ENCODE measurements at regions not wholly inside any gene's neighbourhood (a gene's known extent, or its start where the extent isn't known, plus 50 kb on each side); places are given as distances from the start of the nearest gene placed in this dataset.
"Not testable (repeated sequence)": the region's sequence is repeated elsewhere in the genome, so short reads cannot be mapped to it uniquely, and the experiment has no call there.

DNA sequence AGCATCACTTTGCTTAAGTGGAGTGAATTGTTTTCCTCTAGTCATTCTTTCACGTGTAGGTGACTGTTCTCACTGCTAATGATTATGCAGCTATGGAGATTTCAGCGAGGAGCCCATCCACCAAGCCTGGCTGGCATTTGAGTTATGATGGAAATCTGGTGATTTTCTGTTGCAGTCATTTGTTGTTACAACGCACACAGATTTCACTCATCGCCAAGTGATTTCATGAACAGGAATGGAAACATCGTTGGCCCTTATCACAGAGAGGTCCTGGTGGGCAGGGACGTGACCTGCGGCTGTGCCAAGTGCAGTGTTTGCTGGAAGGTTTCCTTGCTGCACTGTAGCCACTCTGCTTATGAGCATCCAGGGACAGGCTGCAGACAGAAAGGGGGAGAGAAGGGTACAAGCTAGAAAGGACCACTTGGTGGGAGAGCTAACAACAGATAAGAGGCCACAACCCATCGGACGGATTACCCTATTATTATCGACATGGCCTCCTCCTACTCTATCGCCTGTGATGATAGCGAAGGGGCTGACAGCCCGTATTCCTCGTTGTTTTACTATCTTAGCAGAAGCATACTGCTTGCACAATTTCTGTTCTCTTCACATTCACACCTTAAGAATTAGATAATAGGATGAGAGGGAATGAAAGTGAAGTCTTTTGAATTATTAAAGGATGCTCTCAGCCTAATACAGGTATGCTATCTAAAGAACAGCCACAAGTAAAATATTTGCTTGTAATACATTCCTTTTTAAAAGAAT, 99.0 kb upstream of the PITRM1 start:
- DNase-seq (ENCODE audit: extremely low spot score, insufficient read length, low read depth) = no peak
- FAIRE-seq = no peak

DNA sequence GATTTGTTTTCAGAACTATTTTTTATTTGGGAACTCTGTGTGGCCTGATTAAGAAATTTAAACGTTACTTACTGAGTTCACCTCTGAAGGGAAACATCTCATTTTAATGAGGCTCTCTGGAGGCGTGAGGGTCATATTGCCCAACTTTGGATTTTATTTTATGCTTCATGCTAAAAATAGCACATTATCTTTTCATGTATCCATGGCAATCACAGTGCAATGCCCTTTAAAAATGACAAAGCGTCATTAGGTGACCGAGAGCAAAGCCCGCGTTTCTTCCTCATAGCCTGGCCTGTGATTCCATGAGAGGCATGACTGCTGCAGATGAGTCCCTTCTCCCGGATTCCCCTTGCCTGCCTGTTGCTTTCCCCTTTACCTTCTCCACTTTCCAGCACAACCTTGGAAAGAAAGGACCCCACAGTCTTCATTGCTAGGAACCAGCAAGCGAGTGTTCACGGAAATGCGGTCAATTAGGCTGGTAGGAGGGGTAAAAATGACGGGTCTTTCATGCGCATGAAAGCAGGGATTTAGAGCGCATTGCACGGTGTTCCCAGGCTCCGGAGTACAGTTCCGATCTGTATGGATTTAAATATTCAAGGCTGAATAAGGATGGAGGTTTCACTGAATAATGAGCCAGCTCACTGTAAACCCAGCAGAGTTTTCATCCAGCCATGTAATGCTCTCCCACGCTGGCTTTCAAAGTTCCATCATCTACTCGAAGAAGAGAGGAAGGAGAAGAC, 98.2 kb upstream of the PITRM1 start:
- FAIRE-seq (no peak), DNase-seq (ENCODE audit: extremely low spot score, insufficient read length, low read depth) (no peak)

DNA sequence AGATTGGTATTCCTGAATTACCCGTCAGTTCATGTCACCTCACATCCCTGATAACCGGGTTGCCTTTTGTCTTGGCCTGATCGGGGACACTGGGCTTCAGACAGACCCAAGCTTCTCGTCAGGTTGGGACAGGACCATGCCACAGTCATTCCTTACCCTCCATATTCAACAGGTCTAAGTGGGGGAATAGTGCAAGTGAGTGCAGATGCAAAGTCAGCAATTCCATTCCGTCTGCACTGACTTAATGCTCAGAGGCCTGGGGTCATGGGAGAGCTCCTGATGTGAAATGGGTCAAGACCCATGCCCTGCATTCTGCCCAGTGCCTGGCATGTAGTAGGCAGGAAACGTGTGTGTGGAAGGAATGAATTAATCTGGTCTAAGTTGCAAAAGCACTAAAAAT, 95.4 kb upstream of the PITRM1 start:
- FAIRE-seq (no peak), DNase-seq (ENCODE audit: extremely low spot score, insufficient read length, low read depth) (no peak)

DNA sequence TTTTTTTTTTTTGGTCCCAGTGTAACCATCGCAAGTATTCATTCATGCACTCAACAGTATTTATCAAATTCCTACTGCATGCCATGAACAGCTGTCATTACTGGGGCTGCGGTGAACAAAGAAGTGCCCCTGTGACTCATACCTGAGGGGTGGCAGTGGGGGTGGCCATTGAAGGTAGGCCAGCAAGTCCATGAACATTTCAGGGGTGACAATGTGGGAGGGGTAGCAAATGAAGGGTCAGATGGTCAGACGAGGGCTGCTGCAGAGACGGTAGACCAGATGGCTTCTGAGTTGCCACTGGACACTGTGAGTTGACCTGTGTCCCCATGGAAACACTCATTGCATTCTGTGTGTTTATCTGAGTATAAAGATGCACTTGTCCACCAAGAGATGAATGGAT, 92.5 kb upstream of the PITRM1 start:
- DNase-seq (ENCODE audit: extremely low spot score, insufficient read length, low read depth) (no peak), FAIRE-seq (no peak)

DNA sequence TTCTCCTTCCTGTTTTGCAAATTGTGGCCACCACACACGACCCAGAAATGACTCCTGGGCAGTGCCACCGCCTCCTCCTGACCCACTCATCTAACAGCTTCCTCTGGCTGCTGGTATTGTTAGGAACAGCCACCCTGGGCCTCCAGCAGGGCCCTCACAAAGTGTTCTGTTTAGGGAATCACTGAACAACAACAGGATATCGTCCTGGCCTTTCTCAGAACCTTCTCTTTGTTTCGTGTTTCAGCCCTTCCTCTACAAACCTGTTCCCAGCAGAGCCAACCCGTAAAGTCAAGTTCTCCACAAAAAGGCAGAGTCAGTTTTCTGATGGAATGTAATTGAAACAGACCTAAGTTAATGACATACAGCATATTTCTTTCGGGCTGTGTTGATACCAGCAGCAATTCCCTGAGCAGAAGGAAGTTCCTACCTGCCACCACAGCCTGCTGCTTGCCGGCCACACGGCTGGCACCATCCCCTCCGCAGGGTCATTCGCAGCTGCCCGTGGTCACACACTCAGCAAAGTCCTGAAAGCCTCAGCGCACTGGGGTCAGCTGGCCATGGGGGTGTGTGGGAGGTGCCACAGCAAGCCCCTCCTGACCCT, 91.7 kb upstream of the PITRM1 start:
- FAIRE-seq (no peak), DNase-seq (ENCODE audit: extremely low spot score, insufficient read length, low read depth) (no peak)

DNA sequence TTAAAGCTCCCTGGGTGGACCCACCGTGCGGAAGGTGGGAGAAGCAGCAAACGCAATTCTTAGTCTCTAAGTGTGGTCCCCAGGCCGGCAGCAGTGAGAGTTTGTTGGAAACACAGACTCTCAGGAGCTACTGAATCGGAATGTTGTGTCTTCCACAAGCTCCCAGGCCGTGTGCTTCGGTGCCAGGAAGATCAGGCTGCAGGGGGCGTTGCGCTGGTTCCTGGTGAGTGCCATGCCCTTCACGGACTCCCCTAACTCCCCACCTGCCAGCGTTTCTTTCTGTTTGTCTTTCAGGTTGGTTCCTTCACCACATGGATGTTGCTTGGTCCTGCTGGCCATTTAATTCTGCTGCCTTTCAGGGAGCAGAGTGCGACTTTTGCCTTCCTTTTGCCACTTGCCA, 91.2 kb upstream of the PITRM1 start:
- no peak for DNase-seq (ENCODE audit: extremely low spot score, insufficient read length, low read depth)
- FAIRE-seq = no peak

DNA sequence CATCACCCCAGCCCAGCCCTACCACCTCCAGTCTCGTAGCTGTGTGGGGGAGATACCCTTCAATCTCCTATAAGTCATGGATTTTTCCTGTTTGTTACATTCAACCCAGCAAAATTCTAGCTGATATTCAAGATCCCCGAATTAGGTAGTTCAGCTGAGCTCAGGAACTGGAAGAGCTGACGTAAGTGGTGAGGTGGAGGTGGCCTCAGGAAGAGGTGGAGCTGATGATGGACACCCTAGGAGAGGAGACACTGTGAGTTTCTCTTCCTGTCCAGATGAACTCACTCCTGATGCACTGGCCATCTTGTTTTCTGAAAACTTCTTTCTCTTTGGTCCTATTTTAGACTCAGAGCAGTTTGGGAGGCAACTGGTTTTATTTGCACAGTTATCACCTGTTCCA, 90.5 kb upstream of the PITRM1 start:
- DNase-seq (ENCODE audit: extremely low spot score, insufficient read length, low read depth) = no peak
- FAIRE-seq = no peak

DNA sequence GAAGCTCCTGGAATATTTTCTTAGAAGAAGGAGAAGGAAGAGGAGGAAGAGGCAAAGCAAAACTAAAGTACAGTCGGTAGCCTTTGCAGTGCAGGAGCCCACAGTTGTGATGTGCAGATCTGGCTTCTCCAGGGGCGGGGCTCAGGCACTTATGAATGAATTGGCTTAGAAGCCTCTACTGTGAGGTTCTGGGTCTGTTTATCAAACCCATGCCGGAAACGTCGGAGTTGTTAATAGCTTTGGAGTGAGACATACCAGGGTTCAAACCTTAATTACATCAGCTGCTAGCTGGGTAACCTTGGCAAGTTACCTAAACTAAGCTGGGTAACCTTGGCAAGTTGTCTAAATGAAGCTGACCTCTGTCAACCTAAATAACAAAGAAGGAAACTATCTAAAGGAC, 89.3 kb upstream of the PITRM1 start:
- FAIRE-seq (no peak), DNase-seq (ENCODE audit: extremely low spot score, insufficient read length, low read depth) (no peak)

DNA sequence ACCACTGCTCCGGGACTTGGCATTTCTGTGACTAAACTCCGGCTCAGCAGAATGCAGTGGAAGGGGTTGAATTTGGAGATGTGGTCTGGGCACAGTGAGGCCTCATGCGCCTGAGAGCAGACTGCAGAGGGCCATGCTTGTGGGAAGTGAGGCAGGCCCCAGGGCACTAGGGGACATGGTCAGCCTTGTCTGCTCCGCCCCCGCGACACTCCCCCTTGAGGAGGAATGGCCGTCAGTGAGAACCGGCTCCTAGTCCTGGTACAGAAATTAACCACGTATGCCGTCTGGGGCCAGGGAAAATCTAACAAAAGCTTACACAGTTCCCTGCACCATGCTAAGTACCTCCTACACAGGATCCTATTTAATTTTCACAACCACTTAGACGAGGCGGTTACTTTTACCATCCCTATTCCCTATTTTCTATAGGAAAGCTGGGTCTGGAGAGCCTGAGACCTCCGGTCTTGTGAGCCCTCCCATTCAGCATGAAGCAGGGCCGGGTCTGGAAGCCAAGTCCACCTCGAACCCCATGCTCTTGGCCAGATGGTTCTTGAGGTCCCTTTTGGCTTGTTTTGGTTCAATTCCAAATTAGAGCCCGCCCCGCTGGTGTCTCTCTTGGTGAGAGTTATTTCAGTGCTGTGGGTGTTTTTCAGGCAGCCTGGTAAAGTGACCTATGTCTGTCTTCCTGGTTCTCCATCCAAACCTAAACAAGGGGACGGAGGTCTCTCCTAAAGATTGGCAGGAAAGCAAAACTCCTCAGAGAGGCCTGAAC, 87.7 kb upstream of the PITRM1 start:
- FAIRE-seq = no peak
- no peak for DNase-seq (ENCODE audit: extremely low spot score, insufficient read length, low read depth)

DNA sequence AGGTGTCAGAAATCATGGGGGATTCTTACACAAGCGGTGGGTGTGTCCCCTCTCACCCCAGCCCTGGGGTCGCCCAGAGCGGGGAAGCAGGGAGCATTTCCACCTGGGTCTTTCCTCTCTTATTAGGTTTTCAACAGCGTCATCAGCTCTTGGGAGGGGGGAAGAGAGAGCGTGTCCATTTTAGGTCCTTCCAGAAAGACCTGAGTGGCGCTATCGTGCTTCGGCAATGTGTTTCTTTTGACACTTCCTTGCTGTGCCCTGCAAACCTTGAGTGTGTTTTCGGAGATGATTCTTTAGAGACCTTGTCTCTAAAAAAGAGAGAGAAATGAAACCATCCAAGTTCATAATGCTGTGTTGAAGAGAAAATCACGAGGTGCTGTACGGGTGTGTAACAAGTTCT, 86.9 kb upstream of the PITRM1 start:
- DNase-seq (ENCODE audit: extremely low spot score, insufficient read length, low read depth) = no peak
- no peak for FAIRE-seq

DNA sequence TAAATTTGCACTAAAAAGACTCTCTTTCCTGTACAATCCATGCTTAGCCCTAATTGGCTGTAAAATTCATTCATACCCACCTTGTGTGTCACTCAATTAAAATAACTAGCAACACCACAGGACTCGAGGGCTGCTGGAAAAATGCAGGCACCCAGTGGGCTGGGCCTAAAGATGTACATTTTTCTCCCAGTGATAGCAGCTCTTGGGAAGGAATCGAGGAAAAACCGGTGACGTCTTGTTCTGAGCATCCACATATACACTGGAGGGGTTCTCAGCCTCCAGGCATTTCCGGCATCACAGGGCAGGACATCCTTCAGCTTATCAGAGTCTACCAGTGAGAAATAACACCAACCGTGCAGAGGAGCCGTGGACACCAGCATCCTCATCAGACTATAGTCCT, 85.8 kb upstream of the PITRM1 start:
- FAIRE-seq (no peak), DNase-seq (ENCODE audit: extremely low spot score, insufficient read length, low read depth) (no peak)

DNA sequence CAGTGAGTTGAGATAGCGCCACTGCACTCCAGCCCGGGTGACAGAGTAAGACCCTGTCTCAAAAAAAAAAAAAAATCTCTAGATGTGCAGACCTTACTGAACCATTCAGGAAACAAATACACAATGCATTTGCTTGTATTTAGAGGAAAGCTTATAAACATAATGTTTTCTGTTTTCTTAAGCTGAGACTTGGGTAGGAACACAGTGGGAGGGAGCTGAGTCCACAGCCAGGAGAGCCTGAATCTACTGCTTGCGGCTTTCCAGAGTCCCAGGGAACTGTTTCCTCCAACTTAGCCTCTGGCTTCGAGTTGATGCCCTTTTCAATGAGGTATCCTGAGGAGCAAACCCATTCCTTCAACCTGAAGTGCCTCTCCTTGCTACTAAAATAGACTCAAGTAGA, 83.0 kb upstream of the PITRM1 start:
- no peak for FAIRE-seq
- DNase-seq (ENCODE audit: extremely low spot score, insufficient read length, low read depth) = no peak

DNA sequence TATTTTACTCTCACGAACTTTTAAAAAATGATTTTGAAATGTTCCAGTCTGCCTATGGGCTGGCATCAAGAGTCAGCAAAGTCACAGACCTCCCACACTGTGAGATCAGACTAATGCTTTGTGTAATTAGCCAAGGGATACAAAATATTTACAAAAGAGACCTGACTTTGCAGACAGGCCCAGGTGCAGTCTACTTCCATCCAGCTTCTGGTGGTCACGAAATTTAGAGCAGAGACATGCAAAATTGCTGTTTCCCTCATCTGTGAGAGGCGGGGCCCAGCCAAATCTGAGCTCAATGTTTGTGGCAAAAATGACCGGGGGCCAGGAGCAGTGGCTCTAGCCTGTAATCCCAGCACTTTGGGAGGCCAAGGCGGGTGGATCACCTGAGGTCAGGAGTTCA, 82.5 kb upstream of the PITRM1 start:
- DNase-seq (ENCODE audit: extremely low spot score, insufficient read length, low read depth) (no peak), FAIRE-seq (no peak)

DNA sequence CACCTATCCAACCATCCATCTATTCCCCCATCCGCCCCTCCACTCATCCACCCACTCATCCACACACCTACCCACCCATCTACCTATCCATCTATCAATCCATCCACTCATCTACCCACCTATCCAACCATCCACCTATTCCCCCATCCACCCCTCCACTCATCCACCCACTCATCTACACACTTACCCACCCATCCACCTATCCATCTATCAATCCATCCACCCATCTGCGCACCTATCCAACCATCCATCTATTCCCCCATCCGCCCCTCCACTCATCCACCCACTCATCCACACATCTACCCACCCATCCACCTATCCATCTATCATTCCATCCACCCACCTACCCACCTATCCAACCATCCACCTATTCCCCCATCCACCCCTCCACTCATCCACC, 81.4 kb upstream of the PITRM1 start:
- FAIRE-seq = not testable (repeated sequence)

DNA sequence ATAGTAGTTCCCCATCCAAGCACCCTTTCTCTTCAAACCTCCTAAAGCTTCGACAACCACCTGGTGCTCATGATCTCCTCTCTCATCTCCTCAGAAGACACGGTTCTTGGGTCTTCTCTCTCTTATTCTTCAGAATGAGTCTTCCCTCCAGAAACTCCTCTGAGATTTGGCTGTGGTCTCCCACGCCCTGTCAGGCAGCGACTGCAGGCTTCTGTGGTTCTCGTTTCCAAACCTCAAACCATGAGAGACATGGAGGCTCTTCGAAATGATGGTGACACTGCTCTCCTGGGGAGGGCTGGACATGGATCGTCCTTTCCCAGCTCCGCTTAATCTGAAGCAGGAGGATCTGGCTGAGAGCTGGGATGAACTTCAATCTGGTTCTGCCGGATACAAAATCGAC, 78.6 kb upstream of the PITRM1 start:
- no peak for FAIRE-seq

More for the DNA sequence above, 81.4 kb upstream of the PITRM1 start:
- DNase-seq (ENCODE audit: extremely low spot score, insufficient read length, low read depth) = not testable (repeated sequence)

DNA sequence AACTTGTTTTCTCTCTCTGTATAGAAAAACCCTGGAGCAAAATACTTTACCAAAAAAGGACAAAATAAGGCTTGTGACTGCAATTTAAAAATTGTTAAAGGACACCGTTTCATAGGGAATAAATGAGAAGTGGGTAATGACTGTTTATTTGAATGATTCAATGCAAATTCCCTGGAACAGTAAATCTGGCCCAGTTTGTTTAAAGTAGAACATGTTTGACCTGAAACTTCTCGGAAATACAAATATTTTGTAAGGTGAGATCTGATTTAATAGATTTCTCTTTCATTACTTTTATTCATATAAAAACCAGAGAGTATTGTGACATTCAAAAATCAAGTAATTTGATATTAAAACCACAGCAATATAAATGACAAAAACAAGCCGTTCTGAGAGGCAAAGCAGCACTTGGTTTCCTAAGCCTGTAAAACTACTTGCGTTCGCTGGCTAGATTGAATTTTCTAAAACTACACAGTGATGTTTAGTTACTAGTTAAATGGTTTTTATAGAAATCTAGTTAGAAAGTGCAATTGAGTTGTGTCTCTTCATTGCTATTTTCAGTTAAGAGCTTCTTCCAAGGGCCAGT, 76.8 kb upstream of the PITRM1 start:
- DNase-seq (ENCODE audit: extremely low spot score, insufficient read length, low read depth) (no peak), FAIRE-seq (no peak)

More for the DNA sequence above, 78.6 kb upstream of the PITRM1 start:
- no peak for DNase-seq (ENCODE audit: extremely low spot score, insufficient read length, low read depth)

DNA sequence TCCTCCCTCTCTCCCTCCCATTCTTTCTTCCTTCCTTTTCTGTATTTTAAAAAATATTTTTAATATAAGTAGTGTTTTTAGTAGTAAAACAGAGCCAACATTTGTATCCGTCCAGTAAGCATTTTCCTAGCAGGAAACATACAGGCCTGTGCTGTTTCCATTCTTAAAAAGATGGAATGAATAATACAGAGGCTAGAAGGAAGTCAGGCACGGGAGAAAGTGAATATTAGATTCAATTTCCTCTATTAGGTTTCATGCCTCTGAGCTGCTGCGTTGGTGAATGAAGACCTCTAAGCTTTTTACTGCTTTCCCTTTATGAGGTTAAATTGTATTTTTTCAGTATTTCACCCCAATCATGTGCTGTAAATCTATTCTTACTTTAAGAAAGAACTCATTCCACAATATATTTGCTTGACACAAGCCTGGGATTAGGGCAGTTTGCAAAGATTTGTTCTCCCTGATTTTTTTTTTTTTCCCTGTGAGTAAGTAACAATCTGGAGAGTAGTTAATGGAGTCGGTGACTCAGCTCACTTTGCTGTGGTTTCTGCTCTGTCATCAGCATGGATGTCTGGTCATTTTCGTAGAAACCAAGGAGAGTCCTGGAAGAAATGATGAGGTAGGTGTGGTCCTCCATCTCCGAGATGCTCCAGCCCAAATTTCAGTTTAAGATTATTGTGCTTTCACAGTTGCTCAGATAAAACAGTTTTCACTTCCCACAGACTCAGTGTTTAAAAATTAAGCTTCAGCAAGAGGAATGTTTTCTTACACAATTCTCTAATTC, 76.1 kb upstream of the PITRM1 start:
- FAIRE-seq (no peak), DNase-seq (ENCODE audit: extremely low spot score, insufficient read length, low read depth) (no peak)

DNA sequence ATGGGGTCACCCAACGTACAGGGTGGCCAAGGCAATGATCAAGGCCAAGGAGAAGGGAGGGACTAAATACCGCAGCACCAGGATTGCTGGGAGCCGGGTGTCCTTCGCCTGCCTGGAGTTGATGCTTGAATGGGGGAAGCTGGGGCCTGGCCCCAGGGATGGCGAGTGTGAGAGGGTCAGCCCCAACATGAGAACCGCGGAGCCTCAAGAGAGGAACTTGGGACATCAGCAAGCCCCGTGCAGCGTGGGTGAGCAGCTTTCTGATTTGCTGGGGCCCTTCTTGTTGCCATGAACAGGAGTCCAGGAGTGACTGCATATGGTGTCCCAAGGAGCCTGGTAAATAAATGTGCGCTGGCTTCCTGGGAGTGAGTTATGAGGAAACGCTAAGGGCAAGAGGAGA, 72.8 kb upstream of the PITRM1 start:
- DNase-seq (ENCODE audit: extremely low spot score, insufficient read length, low read depth) (no peak), FAIRE-seq (no peak)

DNA sequence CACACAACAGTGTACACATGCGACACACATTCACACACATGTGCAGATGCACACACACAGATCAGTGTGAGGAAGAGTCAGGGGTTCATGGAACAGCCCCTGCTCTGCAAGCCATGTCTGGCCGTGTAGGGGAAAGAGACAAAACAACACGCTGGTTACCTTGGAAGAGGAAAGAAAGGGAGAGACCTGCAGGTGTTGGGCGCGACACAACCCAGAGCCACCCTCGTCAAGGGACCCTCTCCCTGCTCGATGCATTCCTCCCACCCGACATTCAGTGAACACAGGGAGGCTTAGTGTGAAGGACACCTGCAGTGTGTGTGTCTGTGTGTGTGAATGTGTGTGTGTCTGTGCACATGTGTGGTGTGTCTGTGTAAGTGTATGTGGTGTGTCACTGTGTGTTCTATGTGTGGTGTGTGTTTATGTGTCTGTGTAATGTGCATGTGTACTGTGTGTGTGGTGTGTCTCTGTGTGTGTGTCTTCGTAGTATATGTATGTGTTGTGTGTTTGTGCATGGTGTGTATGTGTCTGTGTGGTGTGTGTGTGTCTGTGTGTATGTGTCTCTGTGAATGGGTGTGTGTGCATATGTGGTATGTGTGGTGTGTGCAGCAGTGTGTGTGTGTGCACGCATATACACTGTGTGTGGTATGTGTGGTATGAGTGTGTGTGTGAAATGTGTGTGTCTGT, 69.5 kb upstream of the PITRM1 start:
- FAIRE-seq = no peak

More for the DNA sequence above, 69.5 kb upstream of the PITRM1 start:
- no peak for DNase-seq (ENCODE audit: extremely low spot score, insufficient read length, low read depth)
